CD14-positive monocyte (primary cell): ENCODE measurements at regions not wholly inside any gene's neighbourhood (a gene's known extent, or its start where the extent isn't known, plus 50 kb on each side); places are given as distances from the start of the nearest gene placed in this dataset.

Source experiments
- DNase-seq, 3 donors: peaks; one replicate each; pipeline ENCODE4 v3.0.0-alpha.2; 2011 to 2022
- H2AFZ ChIP-seq: 2 replicates; pipeline ENCODE4 v1.6.0; 2012; ENCODE audit warnings: mild to moderate bottlenecking, low read depth, low read length, inconsistent platforms; ENCODE audit not compliant: insufficient read depth, poor library complexity, severe bottlenecking
- H3K27ac ChIP-seq, 2 donors: 1 replicate in 1 of 2; 2 replicates in 1 of 2; pipeline ENCODE4 v1.5.1; 2012 to 2013; ENCODE audit warnings: low read length in 2 of 2, control low read depth in 1 of 2, inconsistent platforms in 1 of 2, low read depth in 1 of 2, mild to moderate bottlenecking in 1 of 2
- H3K27me3 ChIP-seq, 2 donors: one replicate each; pipeline versions ENCODE4 v1.6.0 to v1.6.1; 2011 to 2013; ENCODE audit warnings: low read length in 2 of 2; ENCODE audit not compliant: control insufficient read depth in 2 of 2, insufficient read depth in 2 of 2
- H3K36me3 ChIP-seq, 2 donors: replicated peaks in 1 of 2; 1 replicate in 1 of 2; 2 replicates in 1 of 2; pipeline versions ENCODE4 v1.5.1 to v1.6.1; 2012 to 2013; ENCODE audit warnings: low read length in 2 of 2, control low read depth in 1 of 2, inconsistent platforms in 1 of 2, mild to moderate bottlenecking in 1 of 2; ENCODE audit not compliant: insufficient read depth in 2 of 2, control insufficient read depth in 1 of 2
- H3K4me1 ChIP-seq, 2 donors: 1 replicate in 1 of 2; 2 replicates in 1 of 2; pipeline versions ENCODE4 v1.5.1 to v1.6.1; 2012 to 2013; ENCODE audit warnings: low read length in 2 of 2, control low read depth in 1 of 2, inconsistent platforms in 1 of 2, mild to moderate bottlenecking in 1 of 2, moderate library complexity in 1 of 2; ENCODE audit not compliant: insufficient read depth in 2 of 2, control insufficient read depth in 1 of 2
- H3K4me2 ChIP-seq: replicated peaks from 2 replicates; pipeline ENCODE3; 2012; ENCODE audit warnings: low read length, moderate library complexity, mild to moderate bottlenecking; ENCODE audit not compliant: poor library complexity, severe bottlenecking; ENCODE audit errors: extremely low read depth
- H3K4me3 ChIP-seq, 3 experiments: fragments of 200-600 bp in 1 of 3; sonication (generic) in 1 of 3; replicated peaks in 1 of 3; 1 replicate in 2 of 3; 2 replicates in 1 of 3; pipeline ENCODE4 v1.5.1; 2011 to 2013; ENCODE audit warnings: low read length in 3 of 3, mild to moderate bottlenecking in 3 of 3, control low read depth in 2 of 3, low read depth in 2 of 3, inconsistent platforms in 1 of 3, moderate library complexity in 1 of 3
- H3K79me2 ChIP-seq: 2 replicates; pipeline ENCODE4 v1.6.0; 2012; ENCODE audit warnings: mild to moderate bottlenecking, control low read depth, inconsistent platforms, low read length, moderate library complexity; ENCODE audit not compliant: insufficient read depth
- H3K9ac ChIP-seq: 2 replicates; pipeline ENCODE4 v1.6.0; 2017; ENCODE audit warnings: low read length, mild to moderate bottlenecking; ENCODE audit not compliant: insufficient read depth, poor library complexity, severe bottlenecking
- H3K9me3 ChIP-seq, 2 donors: replicated peaks in 1 of 2; 1 replicate in 1 of 2; 2 replicates in 1 of 2; pipeline versions ENCODE4 v1.5.1 to v1.6.1; 2012 to 2013; ENCODE audit warnings: low read length in 2 of 2, control low read depth in 1 of 2; ENCODE audit not compliant: control insufficient read depth in 1 of 2, insufficient read depth in 1 of 2
- H4K20me1 ChIP-seq: 2 replicates; pipeline ENCODE4 v1.6.0; 2012; ENCODE audit warnings: mild to moderate bottlenecking, low read length, control low read depth, moderate library complexity; ENCODE audit not compliant: insufficient read depth
- H3K27ac Mint-ChIP-seq, 7 donors: one replicate each; pipeline ENCODE4 v1.8.0; 2020; ENCODE audit warnings: mild to moderate bottlenecking in 7 of 7, mixed read lengths in 7 of 7, moderate library complexity in 6 of 7, inconsistent platforms in 2 of 7
- H3K27me3 Mint-ChIP-seq, 3 donors: one replicate each; pipeline ENCODE4 v1.8.0; 2021 to 2022; ENCODE audit warnings: low read depth in 3 of 3, mild to moderate bottlenecking in 3 of 3, mixed read lengths in 3 of 3, moderate library complexity in 3 of 3, inconsistent platforms in 1 of 3
- H3K36me3 Mint-ChIP-seq, 2 donors: one replicate each; pipeline ENCODE4 v1.8.0; 2020; ENCODE audit warnings: mixed read lengths in 2 of 2, inconsistent platforms in 1 of 2, mild to moderate bottlenecking in 1 of 2
- H3K4me1 Mint-ChIP-seq: one replicate; pipeline ENCODE4 v1.8.0; 2020; ENCODE audit warnings: mild to moderate bottlenecking, mixed read lengths
- H3K4me3 Mint-ChIP-seq, 2 donors: one replicate each; pipeline ENCODE4 v1.8.0; 2020; ENCODE audit warnings: mild to moderate bottlenecking in 2 of 2, mixed read lengths in 2 of 2, moderate library complexity in 1 of 2
- H3K9me3 Mint-ChIP-seq, 7 donors: one replicate each; pipeline ENCODE4 v1.8.0; 2020 to 2022; ENCODE audit warnings: mixed read lengths in 7 of 7, mild to moderate bottlenecking in 6 of 7, moderate library complexity in 6 of 7, inconsistent platforms in 2 of 7
- WGBS: methylation state at CpG from one replicate; pipeline ENCODE4 v1.1.5; 2013; ENCODE audit warnings: missing lambda C conversion rate; ENCODE audit not compliant: insufficient coverage; 5-methylcytosine and 5-hydroxymethylcytosine counted together
- intact Hi-C, 2 donors: fragments of 100-400 bp; cut with micrococcal nuclease; formaldehyde crosslinking; loops; one replicate each; pipeline versions ENCODE4 v1.15.0 to v1.15.1; 2023
- TF ChIP-seq, protein P1 (sequence below): fragments of 200-600 bp; IDR thresholded peaks from one replicate; pipeline ENCODE4 v1.8.0; 2022; ENCODE audit warnings: antibody characterized with exemption, mild to moderate bottlenecking

GRCh38 chr4:117755438-117755837, 278.8 kb upstream of the NDST3 start:
- no peaks in the 10 kb centered on the region for H3K79me2 ChIP-seq
- no peak overlapping the region for H2AFZ ChIP-seq
- TF ChIP-seq, protein P1, sequence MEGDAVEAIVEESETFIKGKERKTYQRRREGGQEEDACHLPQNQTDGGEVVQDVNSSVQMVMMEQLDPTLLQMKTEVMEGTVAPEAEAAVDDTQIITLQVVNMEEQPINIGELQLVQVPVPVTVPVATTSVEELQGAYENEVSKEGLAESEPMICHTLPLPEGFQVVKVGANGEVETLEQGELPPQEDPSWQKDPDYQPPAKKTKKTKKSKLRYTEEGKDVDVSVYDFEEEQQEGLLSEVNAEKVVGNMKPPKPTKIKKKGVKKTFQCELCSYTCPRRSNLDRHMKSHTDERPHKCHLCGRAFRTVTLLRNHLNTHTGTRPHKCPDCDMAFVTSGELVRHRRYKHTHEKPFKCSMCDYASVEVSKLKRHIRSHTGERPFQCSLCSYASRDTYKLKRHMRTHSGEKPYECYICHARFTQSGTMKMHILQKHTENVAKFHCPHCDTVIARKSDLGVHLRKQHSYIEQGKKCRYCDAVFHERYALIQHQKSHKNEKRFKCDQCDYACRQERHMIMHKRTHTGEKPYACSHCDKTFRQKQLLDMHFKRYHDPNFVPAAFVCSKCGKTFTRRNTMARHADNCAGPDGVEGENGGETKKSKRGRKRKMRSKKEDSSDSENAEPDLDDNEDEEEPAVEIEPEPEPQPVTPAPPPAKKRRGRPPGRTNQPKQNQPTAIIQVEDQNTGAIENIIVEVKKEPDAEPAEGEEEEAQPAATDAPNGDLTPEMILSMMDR: no peak
- no peak overlapping the region for H3K4me3 ChIP-seq
- H3K9ac ChIP-seq: no peak overlapping the region
- peaks cover 0 to 10% of the 10 kb centered on the region in 2 donors for H3K9me3 ChIP-seq
- Mint-ChIP-seq H3K36me3 (no peaks in the 10 kb centered on the region), H3K4me1 (no peaks in the 10 kb centered on the region), H3K27me3 (peaks cover 0 to 1% (median 0%) of the 10 kb centered on the region in 3 donors), H3K9me3 (peaks cover 8 to 16% (median 11%) of the 10 kb centered on the region in 7 donors), H3K27ac (no peak overlapping the region), H3K4me3 (no peak overlapping the region)
- WGBS: 100% methylated on average over 1 of the region's 1 CpG
- no peaks in the 10 kb centered on the region for H4K20me1 ChIP-seq
- no peaks in the 10 kb centered on the region for H3K36me3 ChIP-seq
- intact Hi-C loops: no loop called here
- H3K4me2 ChIP-seq: no peak overlapping the region
- H3K27ac ChIP-seq: no peak overlapping the region
- no peaks in the 10 kb centered on the region for H3K4me1 ChIP-seq
- H3K27me3 ChIP-seq: no peaks in the 10 kb centered on the region
- no peak for DNase-seq

DNA sequence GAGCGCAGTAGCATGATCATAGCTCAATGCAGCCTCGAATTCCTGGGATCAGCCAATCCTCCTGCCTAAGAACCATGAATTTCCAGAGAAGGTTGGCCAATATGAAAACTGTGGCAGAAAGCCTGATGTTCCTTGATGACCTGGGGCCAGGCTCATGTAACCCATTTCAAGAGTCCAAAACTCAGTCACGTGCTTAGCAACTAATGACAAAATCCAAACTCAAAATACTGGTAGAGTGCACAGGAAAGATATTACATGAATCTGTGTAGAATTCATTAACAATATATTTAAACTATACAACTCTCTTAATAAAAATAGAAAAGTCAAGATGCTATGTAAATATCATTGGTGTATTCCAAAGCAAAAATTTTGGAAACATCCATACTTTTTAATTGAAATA, 265.7 kb upstream of the NDST3 start:
- H3K4me3 Mint-ChIP-seq: no peak overlapping the region
- Histone ChIP-seq H3K27me3 (no peaks in the 10 kb centered on the region), H4K20me1 (no peaks in the 10 kb centered on the region), H3K9me3 (no peaks in the 10 kb centered on the region), H3K27ac (no peak overlapping the region), H3K4me2 (no peak overlapping the region), H3K79me2 (no peaks in the 10 kb centered on the region), H3K4me1 (no peaks in the 10 kb centered on the region), H3K4me3 (no peak overlapping the region), H3K9ac (no peak overlapping the region), H3K36me3 (no peaks in the 10 kb centered on the region), H2AFZ (no peak overlapping the region)
- TF ChIP-seq, protein P1: no peak
- WGBS: 94% methylated on average over 2 of the region's 3 CpGs
- no peaks in the 10 kb centered on the region for H3K36me3 Mint-ChIP-seq
- peaks cover 0 to 2% (median 1%) of the 10 kb centered on the region in 3 donors for H3K27me3 Mint-ChIP-seq
- H3K27ac Mint-ChIP-seq: no peak overlapping the region
- DNase-seq: no peak
- no peaks in the 10 kb centered on the region for H3K4me1 Mint-ChIP-seq
- intact Hi-C loops: no loop called here
- peaks cover 0 to 7% (median 0%) of the 10 kb centered on the region in 7 donors for H3K9me3 Mint-ChIP-seq
